Kasumi-1 (cell line): ENCODE measurements at regions not wholly inside any gene's neighbourhood (a gene's known extent, or its start where the extent isn't known, plus 50 kb on each side); places are given as distances from the start of the nearest gene placed in this dataset.
"Not testable (repeated sequence)": the region's sequence is repeated elsewhere in the genome, so short reads cannot be mapped to it uniquely, and the experiment has no call there.

Experiments used
- DNase-seq, 2 experiments: peaks; one replicate each; lab custom pipeline; 2025; lab: John Stamatoyannopoulos, UW

GRCh38 chr2:15824467-15824866 lies 115.9 kb upstream of the MYCN start:
- not testable (repeated sequence) for DNase-seq

GRCh38 chr2:15825276-15825980 lies 114.9 kb upstream of the MYCN start:
- DNase-seq = no peak

GRCh38 chr2:15826273-15826717 lies 114.1 kb upstream of the MYCN start:
- DNase-seq = no peak

- no peak for DNase-seq
Measured at GRCh38 chr2:15827001-15827400, 113.3 kb upstream of the MYCN start.

GRCh38 chr2:15828576-15828975 lies 111.8 kb upstream of the MYCN start:
- DNase-seq = no peak

- DNase-seq = no peak
Measured at GRCh38 chr2:15829091-15829801, 111.1 kb upstream of the MYCN start.

- DNase-seq = no peak
Measured at GRCh38 chr2:15829985-15830384, 110.4 kb upstream of the MYCN start.

- DNase-seq = no peak
Measured at GRCh38 chr2:15830937-15831549, 109.3 kb upstream of the MYCN start.

GRCh38 chr2:15832030-15832709 lies 108.2 kb upstream of the MYCN start:
- DNase-seq = no peak

GRCh38 chr2:15832849-15833680 lies 107.3 kb upstream of the MYCN start:
- DNase-seq = no peak

GRCh38 chr2:15833731-15834130 lies 106.6 kb upstream of the MYCN start:
- no peak for DNase-seq

GRCh38 chr2:15834381-15835031 lies 105.8 kb upstream of the MYCN start:
- no peak for DNase-seq

- no peak for DNase-seq
Measured at GRCh38 chr2:15835991-15836688, 104.2 kb upstream of the MYCN start.

- DNase-seq = no peak
Measured at GRCh38 chr2:15836689-15837610, 103.4 kb upstream of the MYCN start.

GRCh38 chr2:15838481-15839090 lies 101.8 kb upstream of the MYCN start:
- no peak for DNase-seq

- no peak for DNase-seq
Measured at GRCh38 chr2:15839426-15840124, 100.8 kb upstream of the MYCN start.

GRCh38 chr2:15840148-15840547 lies 100.2 kb upstream of the MYCN start:
- no peak for DNase-seq

GRCh38 chr2:15840969-15841368 lies 99.4 kb upstream of the MYCN start:
- no peak for DNase-seq
